NB4 (cell line): ENCODE measurements at regions not wholly inside any gene's neighbourhood (a gene's known extent, or its start where the extent isn't known, plus 50 kb on each side); places are given as distances from the start of the nearest gene placed in this dataset.

Source experiments
- DNase-seq: peaks from one replicate; pipeline ENCODE4 v3.0.0; 2010; ENCODE audit warnings: low read depth
- H3K4me3 ChIP-seq: one replicate; pipeline ENCODE4 v1.5.1; 2011; ENCODE audit warnings: mild to moderate bottlenecking, low read depth, low read length, moderate library complexity
- CTCF ChIP-seq: IDR thresholded peaks from one replicate; pipeline ENCODE4 v1.5.1; 2012; ENCODE audit warnings: low read depth, low read length
- MAX ChIP-seq: IDR thresholded peaks from 2 replicates; pipeline ENCODE4 v1.6.1; 2011; ENCODE audit warnings: low read depth, low read length
- MYC ChIP-seq: IDR thresholded peaks from 2 replicates; pipeline ENCODE4 v1.6.1; 2011; ENCODE audit warnings: low read depth, low read length
- POLR2A ChIP-seq: IDR thresholded peaks from 2 replicates; pipeline ENCODE4 v1.6.1; 2011; ENCODE audit warnings: mild to moderate bottlenecking; ENCODE audit not compliant: insufficient read length; ENCODE audit errors: extremely low read depth

- no peak for TF ChIP-seq MYC
- TF ChIP-seq CTCF, result no peak
- no peak for TF ChIP-seq MAX
- no peak for TF ChIP-seq POLR2A
- H3K4me3 ChIP-seq, result no peak overlapping the region
- no peak for DNase-seq
Measured at GRCh38 chr12:13691598-13691997, 289.8 kb downstream of the GRIN2B start.

- TF ChIP-seq MAX, result no peak
- no peak for TF ChIP-seq POLR2A
- TF ChIP-seq CTCF, result no peak
- no peak for TF ChIP-seq MYC
- H3K4me3 ChIP-seq, result no peak overlapping the region
- no peak for DNase-seq
Measured at GRCh38 chr12:13687633-13688032, 293.8 kb downstream of the GRIN2B start.

GRCh38 chr12:13686260-13686659, 295.1 kb downstream of the GRIN2B start:
- H3K4me3 ChIP-seq, result no peak overlapping the region
- DNase-seq, result no peak

GRCh38 chr12:13680916-13681315, 300.5 kb downstream of the GRIN2B start:
- DNase-seq, result no peak
- TF ChIP-seq MYC, result no peak
- no peak for TF ChIP-seq POLR2A
- no peak for TF ChIP-seq MAX
- TF ChIP-seq CTCF, result no peak
- no peak overlapping the region for H3K4me3 ChIP-seq

More at GRCh38 chr12:13686260-13686659, 295.1 kb downstream of the GRIN2B start:
- TF ChIP-seq MAX (no peak), CTCF (no peak), MYC (no peak), POLR2A (no peak)

GRCh38 chr12:13676880-13677279, 304.5 kb downstream of the GRIN2B start:
- H3K4me3 ChIP-seq, result no peak overlapping the region
- no peak for TF ChIP-seq MAX
- no peak for TF ChIP-seq CTCF
- TF ChIP-seq MYC, result no peak
- TF ChIP-seq POLR2A, result no peak
- no peak for DNase-seq

GRCh38 chr12:13670285-13670866, 311.0 kb downstream of the GRIN2B start:
- TF ChIP-seq MYC (no peak), CTCF (no peak), POLR2A (no peak), MAX (no peak)
- no peak overlapping the region for H3K4me3 ChIP-seq
- no peak for DNase-seq
